ENCODE measurements at regions not wholly inside any gene's neighbourhood (a gene's known extent, or its start where the extent isn't known, plus 50 kb on each side); places are given as distances from the start of the nearest gene placed in this dataset.

DNA sequence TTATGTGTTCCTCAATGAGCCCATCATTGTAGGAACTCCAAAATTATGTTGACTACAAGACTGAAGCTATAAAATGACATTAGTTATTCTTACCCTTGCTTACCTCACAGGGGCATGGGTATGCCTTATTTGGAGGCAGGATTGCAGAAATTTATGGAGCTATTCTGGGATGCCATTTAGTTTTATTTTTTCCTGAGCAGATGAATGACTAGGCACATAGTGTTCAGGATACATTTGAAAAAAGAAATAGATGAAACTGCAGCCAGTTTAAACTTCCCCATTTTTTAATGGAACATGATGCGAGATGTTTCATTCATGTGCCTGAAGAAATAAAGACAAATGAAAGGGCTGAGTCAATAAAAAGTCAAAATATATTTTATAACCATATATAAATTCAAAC is 399.2 kb upstream of the JAG1 start:
- no peak for TF ChIP-seq MAX (IDR thresholded peaks at IDR 0.05)
- no peak for TF ChIP-seq POLR2A (IDR thresholded peaks at IDR 0.05; ENCODE audit: borderline replicate concordance, extremely low read depth, insufficient read depth, insufficient read length)
- TF ChIP-seq, protein P1, sequence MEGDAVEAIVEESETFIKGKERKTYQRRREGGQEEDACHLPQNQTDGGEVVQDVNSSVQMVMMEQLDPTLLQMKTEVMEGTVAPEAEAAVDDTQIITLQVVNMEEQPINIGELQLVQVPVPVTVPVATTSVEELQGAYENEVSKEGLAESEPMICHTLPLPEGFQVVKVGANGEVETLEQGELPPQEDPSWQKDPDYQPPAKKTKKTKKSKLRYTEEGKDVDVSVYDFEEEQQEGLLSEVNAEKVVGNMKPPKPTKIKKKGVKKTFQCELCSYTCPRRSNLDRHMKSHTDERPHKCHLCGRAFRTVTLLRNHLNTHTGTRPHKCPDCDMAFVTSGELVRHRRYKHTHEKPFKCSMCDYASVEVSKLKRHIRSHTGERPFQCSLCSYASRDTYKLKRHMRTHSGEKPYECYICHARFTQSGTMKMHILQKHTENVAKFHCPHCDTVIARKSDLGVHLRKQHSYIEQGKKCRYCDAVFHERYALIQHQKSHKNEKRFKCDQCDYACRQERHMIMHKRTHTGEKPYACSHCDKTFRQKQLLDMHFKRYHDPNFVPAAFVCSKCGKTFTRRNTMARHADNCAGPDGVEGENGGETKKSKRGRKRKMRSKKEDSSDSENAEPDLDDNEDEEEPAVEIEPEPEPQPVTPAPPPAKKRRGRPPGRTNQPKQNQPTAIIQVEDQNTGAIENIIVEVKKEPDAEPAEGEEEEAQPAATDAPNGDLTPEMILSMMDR (IDR thresholded peaks at IDR 0.05 in 2 of 3, conservative IDR thresholded peaks at IDR 0.05 in 1 of 3; ENCODE audit: borderline replicate concordance in 1 of 3, insufficient read depth in 1 of 3, low read depth in 2 of 3, low read length in 2 of 3), result no peak
- no peak for TF ChIP-seq POLR2AphosphoS5 (IDR thresholded peaks at IDR 0.05; ENCODE audit: low read depth, low read length)
- TF ChIP-seq REST (IDR thresholded peaks at IDR 0.05; ENCODE audit: low read depth), result no peak
- TF ChIP-seq SIN3A (IDR thresholded peaks at IDR 0.05; ENCODE audit: low read depth), result no peak
- no peak for TF ChIP-seq SP1 (IDR thresholded peaks at IDR 0.05; ENCODE audit: low read depth)
- no peak for TF ChIP-seq JUND (IDR thresholded peaks at IDR 0.05)
